ENCODE measurements at regions not wholly inside any gene's neighbourhood (a gene's known extent, or its start where the extent isn't known, plus 50 kb on each side); places are given as distances from the start of the nearest gene placed in this dataset.
"Not testable (repeated sequence)": the region's sequence is repeated elsewhere in the genome, so short reads cannot be mapped to it uniquely, and the experiment has no call there.

- Histone ChIP-seq H3K4me3 (ENCODE audit: low read depth in 1 of 2, low read length in 1 of 2) (no peak overlapping the region), H3K27me3 (no peaks in the 10 kb centered on the region), H3K36me3 (no peaks in the 10 kb centered on the region), H3K4me1 (ENCODE audit: control insufficient read depth in 1 of 2, insufficient read depth in 1 of 2, low read depth in 1 of 2, low read length in 1 of 2) (no peaks in the 10 kb centered on the region), H3K9me3 (no peaks in the 10 kb centered on the region), H3K27ac (no peak overlapping the region)
- no peak for TF ChIP-seq CTCF (IDR thresholded peaks at IDR 0.05)
These were observed 501.9 kb upstream of the ZFP42 start for GRCh38 chr4:187493661-187494060.

GRCh38 chr4:187499956-187500355, 495.6 kb upstream of the ZFP42 start:
- Histone ChIP-seq H3K27me3 (no peaks in the 10 kb centered on the region), H3K27ac (no peak overlapping the region), H3K4me1 (ENCODE audit: control insufficient read depth in 1 of 2, insufficient read depth in 1 of 2, low read depth in 1 of 2, low read length in 1 of 2) (no peaks in the 10 kb centered on the region), H3K9me3 (no peaks in the 10 kb centered on the region), H3K36me3 (no peaks in the 10 kb centered on the region), H3K4me3 (ENCODE audit: low read depth in 1 of 2, low read length in 1 of 2) (no peak overlapping the region)
- TF ChIP-seq CTCF (IDR thresholded peaks at IDR 0.05) = no peak

- no peaks in the 10 kb centered on the region for H3K36me3 ChIP-seq
These were observed 494.8 kb upstream of the ZFP42 start for GRCh38 chr4:187500796-187501195.

GRCh38 chr4:187501731-187502130, 493.8 kb upstream of the ZFP42 start:
- TF ChIP-seq CTCF (IDR thresholded peaks at IDR 0.05) = no peak
- H3K4me1 ChIP-seq (ENCODE audit: control insufficient read depth in 1 of 2, insufficient read depth in 1 of 2, low read depth in 1 of 2, low read length in 1 of 2) = no peaks in the 10 kb centered on the region
- no peaks in the 10 kb centered on the region for H3K36me3 ChIP-seq
- no peak overlapping the region for H3K27ac ChIP-seq
- H3K27me3 ChIP-seq = no peaks in the 10 kb centered on the region
- H3K9me3 ChIP-seq = no peaks in the 10 kb centered on the region
- H3K4me3 ChIP-seq (ENCODE audit: low read depth in 1 of 2, low read length in 1 of 2) = no peak overlapping the region

More at GRCh38 chr4:187500796-187501195, 494.8 kb upstream of the ZFP42 start:
- Histone ChIP-seq H3K4me3 (ENCODE audit: low read depth in 1 of 2, low read length in 1 of 2) (no peak overlapping the region), H3K9me3 (no peaks in the 10 kb centered on the region), H3K27me3 (no peaks in the 10 kb centered on the region), H3K27ac (no peak overlapping the region), H3K4me1 (ENCODE audit: control insufficient read depth in 1 of 2, insufficient read depth in 1 of 2, low read depth in 1 of 2, low read length in 1 of 2) (no peaks in the 10 kb centered on the region)
- TF ChIP-seq CTCF (IDR thresholded peaks at IDR 0.05) = no peak

- Histone ChIP-seq H3K36me3 (no peaks in the 10 kb centered on the region), H3K4me1 (ENCODE audit: control insufficient read depth in 1 of 2, insufficient read depth in 1 of 2, low read depth in 1 of 2, low read length in 1 of 2) (no peaks in the 10 kb centered on the region), H3K9me3 (no peaks in the 10 kb centered on the region), H3K27me3 (no peaks in the 10 kb centered on the region), H3K4me3 (ENCODE audit: low read depth in 1 of 2, low read length in 1 of 2) (no peak overlapping the region), H3K27ac (no peak overlapping the region)
- no peak for TF ChIP-seq CTCF (IDR thresholded peaks at IDR 0.05)
These were observed 490.4 kb upstream of the ZFP42 start for GRCh38 chr4:187504974-187505797.

- H3K4me1 ChIP-seq (ENCODE audit: control insufficient read depth in 1 of 2, insufficient read depth in 1 of 2, low read depth in 1 of 2, low read length in 1 of 2); H3K4me3 ChIP-seq (ENCODE audit: low read depth in 1 of 2, low read length in 1 of 2); H3K9me3 ChIP-seq; H3K27me3 ChIP-seq; H3K36me3 ChIP-seq; H3K27ac ChIP-seq: not testable (repeated sequence)
These were observed 489.8 kb upstream of the ZFP42 start for GRCh38 chr4:187505798-187506141.

All from neutrophil (primary cell).